Astrocyte (in vitro differentiated cells and primary cell): ENCODE measurements at regions not wholly inside any gene's neighbourhood (a gene's known extent, or its start where the extent isn't known, plus 50 kb on each side); places are given as distances from the start of the nearest gene placed in this dataset.

Source experiments
- DNase-seq: peaks from one replicate; pipeline ENCODE4 v3.0.0-alpha.2; 2010; ENCODE audit warnings: low read depth
- FAIRE-seq: peaks from 2 replicates; lab custom pipeline; 2011; peaks lifted over from hg19 to GRCh38; lab: Jason Lieb, UNC
- H2AFZ ChIP-seq: 2 replicates; pipeline ENCODE4 v1.6.0; 2012; ENCODE audit warnings: low read depth, low read length, inconsistent platforms
- H3K27ac ChIP-seq: 2 replicates; pipeline ENCODE4 v1.5.1; 2011; ENCODE audit warnings: low read depth, low read length, inconsistent platforms
- H3K27me3 ChIP-seq: 2 replicates; pipeline ENCODE4 v1.6.0; 2011; ENCODE audit warnings: low read length, inconsistent platforms; ENCODE audit not compliant: insufficient read depth
- H3K36me3 ChIP-seq: 2 replicates; pipeline ENCODE4 v1.5.1; 2011; ENCODE audit warnings: low read length, inconsistent platforms; ENCODE audit not compliant: insufficient read depth
- H3K4me1 ChIP-seq: 2 replicates; pipeline ENCODE4 v1.5.1; 2011; ENCODE audit warnings: low read length, inconsistent platforms; ENCODE audit not compliant: insufficient read depth
- H3K4me2 ChIP-seq: 2 replicates; pipeline ENCODE4 v1.6.0; 2012; ENCODE audit warnings: low read length, inconsistent platforms
- H3K4me3 ChIP-seq: 2 replicates; pipeline ENCODE4 v1.5.1; 2011; ENCODE audit warnings: low read depth, mild to moderate bottlenecking, low read length, inconsistent platforms; ENCODE audit not compliant: insufficient read depth
- H3K79me2 ChIP-seq: 2 replicates; pipeline ENCODE4 v1.6.0; 2012; ENCODE audit warnings: mild to moderate bottlenecking, low read length, inconsistent platforms; ENCODE audit not compliant: insufficient read depth
- H3K9ac ChIP-seq: 2 replicates; pipeline ENCODE4 v1.6.0; 2012; ENCODE audit warnings: mild to moderate bottlenecking, low read length, inconsistent platforms
- H3K9me3 ChIP-seq: 2 replicates; pipeline ENCODE4 v1.5.1; 2012; ENCODE audit warnings: low read depth, mild to moderate bottlenecking, low read length, inconsistent platforms; ENCODE audit not compliant: insufficient read depth
- H4K20me1 ChIP-seq: 2 replicates; pipeline ENCODE4 v1.6.0; 2012; ENCODE audit warnings: low read length, inconsistent platforms; ENCODE audit not compliant: insufficient read depth
- H3K27ac Mint-ChIP-seq: one replicate; pipeline ENCODE4 v1.8.0; 2021; ENCODE audit warnings: mild to moderate bottlenecking, mixed read lengths; ENCODE audit not compliant: unreplicated experiment
- H3K27me3 Mint-ChIP-seq: one replicate; pipeline ENCODE4 v1.8.0; 2021; ENCODE audit warnings: low read depth, mixed read lengths; ENCODE audit not compliant: unreplicated experiment
- H3K36me3 Mint-ChIP-seq: one replicate; pipeline ENCODE4 v1.8.0; 2021; ENCODE audit warnings: low read depth, mixed read lengths; ENCODE audit not compliant: unreplicated experiment
- H3K4me1 Mint-ChIP-seq: one replicate; pipeline ENCODE4 v1.8.0; 2021; ENCODE audit warnings: low read depth, mixed read lengths; ENCODE audit not compliant: unreplicated experiment
- H3K4me3 Mint-ChIP-seq: one replicate; pipeline ENCODE4 v1.8.0; 2021; ENCODE audit warnings: mild to moderate bottlenecking, moderate library complexity, mixed read lengths; ENCODE audit not compliant: unreplicated experiment
- H3K9me3 Mint-ChIP-seq: one replicate; pipeline ENCODE4 v1.8.0; 2021; ENCODE audit warnings: mild to moderate bottlenecking, mixed read lengths; ENCODE audit not compliant: unreplicated experiment
- CTCF ChIP-seq: IDR thresholded peaks from 2 replicates; pipeline ENCODE4 v1.5.1; 2011; ENCODE audit warnings: low read depth, mild to moderate bottlenecking, inconsistent platforms, low read length, moderate library complexity; ENCODE audit not compliant: insufficient read depth
- EZH2 ChIP-seq: IDR thresholded peaks from 2 replicates; pipeline ENCODE4 v1.6.1; 2012; ENCODE audit warnings: mild to moderate bottlenecking, low read length, inconsistent platforms; ENCODE audit not compliant: insufficient read depth

- no peak overlapping the region for H3K27ac ChIP-seq
- H3K4me3 ChIP-seq, result no peak overlapping the region
- peaks cover 2% of the 10 kb centered on the region for H3K27me3 ChIP-seq
- H3K36me3 Mint-ChIP-seq, result no peaks in the 10 kb centered on the region
- H3K4me1 Mint-ChIP-seq, result peaks cover 4% of the 10 kb centered on the region
- no peaks in the 10 kb centered on the region for H3K36me3 ChIP-seq
- no peaks in the 10 kb centered on the region for H4K20me1 ChIP-seq
- no peak overlapping the region for H3K4me3 Mint-ChIP-seq
- TF ChIP-seq EZH2 (no peak), CTCF (no peak)
- no peaks in the 10 kb centered on the region for H3K4me1 ChIP-seq
- peaks cover 6% of the 10 kb centered on the region for H3K27me3 Mint-ChIP-seq
- FAIRE-seq (no peak), DNase-seq (no peak)
- H3K4me2 ChIP-seq, result no peak overlapping the region
- no peak overlapping the region for H2AFZ ChIP-seq
- no peaks in the 10 kb centered on the region for H3K79me2 ChIP-seq
- no peaks in the 10 kb centered on the region for H3K9me3 Mint-ChIP-seq
- no peaks in the 10 kb centered on the region for H3K9me3 ChIP-seq
- H3K9ac ChIP-seq, result no peak overlapping the region
- H3K27ac Mint-ChIP-seq, result no peak overlapping the region
Measured at GRCh38 chr16:82433042-82433441, 193.7 kb upstream of the CDH13 start.

DNA sequence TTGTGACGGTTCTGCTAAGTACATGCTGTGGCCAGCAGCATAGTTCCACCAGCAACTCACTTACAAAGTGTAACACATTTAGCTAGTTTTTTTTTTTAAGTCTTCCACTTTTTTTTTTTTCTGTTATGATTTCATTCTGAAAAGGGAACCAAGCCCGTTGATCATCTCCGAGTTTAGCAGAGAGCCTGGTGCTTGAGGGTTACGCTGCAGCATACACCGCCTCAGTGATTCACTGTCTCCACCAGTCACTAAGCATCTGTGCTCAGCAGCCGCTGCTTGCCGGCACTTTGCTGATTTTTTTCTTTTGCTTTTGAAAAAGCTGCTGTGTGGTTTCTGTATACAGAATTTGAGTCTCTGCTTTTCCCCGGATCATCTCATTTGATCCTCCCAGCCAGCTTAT, 194.5 kb upstream of the CDH13 start:
- H3K27me3 ChIP-seq, result peaks cover 2% of the 10 kb centered on the region
- no peaks in the 10 kb centered on the region for H3K36me3 ChIP-seq
- no peaks in the 10 kb centered on the region for H3K36me3 Mint-ChIP-seq
- no peak overlapping the region for H3K27ac ChIP-seq
- no peak overlapping the region for H3K4me3 Mint-ChIP-seq
- TF ChIP-seq EZH2 (no peak), CTCF (no peak)
- no peak overlapping the region for H2AFZ ChIP-seq
- peak overlapping the region; percentile 45 for H3K4me2 ChIP-seq
- H3K4me3 ChIP-seq, result no peak overlapping the region
- H3K27ac Mint-ChIP-seq, result peak overlapping the region; percentile 23
- H3K27me3 Mint-ChIP-seq, result peaks cover 6% of the 10 kb centered on the region
- no peaks in the 10 kb centered on the region for H3K9me3 ChIP-seq
- H4K20me1 ChIP-seq, result no peaks in the 10 kb centered on the region
- FAIRE-seq (no peak), DNase-seq (peak; percentile 6)
- H3K4me1 Mint-ChIP-seq, result peaks cover 4% of the 10 kb centered on the region
- H3K79me2 ChIP-seq, result no peaks in the 10 kb centered on the region
- H3K4me1 ChIP-seq, result no peaks in the 10 kb centered on the region
- H3K9ac ChIP-seq, result no peak overlapping the region
- H3K9me3 Mint-ChIP-seq, result no peaks in the 10 kb centered on the region

GRCh38 chr16:82425661-82426060, 201.1 kb upstream of the CDH13 start:
- Histone ChIP-seq H2AFZ (no peak overlapping the region), H3K79me2 (no peaks in the 10 kb centered on the region), H3K4me2 (no peak overlapping the region), H4K20me1 (no peaks in the 10 kb centered on the region), H3K4me3 (no peak overlapping the region), H3K27me3 (peaks cover 3% of the 10 kb centered on the region), H3K27ac (no peak overlapping the region), H3K4me1 (no peaks in the 10 kb centered on the region), H3K9me3 (no peaks in the 10 kb centered on the region), H3K9ac (no peak overlapping the region), H3K36me3 (no peaks in the 10 kb centered on the region)
- DNase-seq (no peak), FAIRE-seq (no peak)
- peaks cover 2% of the 10 kb centered on the region for H3K9me3 Mint-ChIP-seq
- no peak overlapping the region for H3K27ac Mint-ChIP-seq
- no peaks in the 10 kb centered on the region for H3K36me3 Mint-ChIP-seq
- H3K27me3 Mint-ChIP-seq, result peaks cover 19% of the 10 kb centered on the region
- no peaks in the 10 kb centered on the region for H3K4me1 Mint-ChIP-seq
- no peak overlapping the region for H3K4me3 Mint-ChIP-seq
- no peak for TF ChIP-seq EZH2
- TF ChIP-seq CTCF, result no peak
